Panc1 (cell line): ENCODE measurements at regions not wholly inside any gene's neighbourhood (a gene's known extent, or its start where the extent isn't known, plus 50 kb on each side); places are given as distances from the start of the nearest gene placed in this dataset.

ENCODE experiments used
- ATAC-seq: fragments of 200-7000 bp; cut with Tn5 transposase; 2 replicates; pipeline ENCODE4 v1.9.1; 2020; ENCODE audit warnings: mild to moderate bottlenecking, moderate library complexity
- BruUV-seq: library from RNA; stranded (reverse); fragments of 400-500 nt; replicated peaks from 2 replicates; lab custom pipeline; 2021; lab: Mats Ljungman, UMichigan
- CTCF ChIA-PET: fragments of 300-600 bp; sonication (Branson Sonifier 250); formaldehyde crosslinking; loops from one replicate; lab custom pipeline; 2022; ENCODE audit warnings: antibody characterized with exemption; lab: Charles Lee
- POLR2A ChIA-PET: fragments of 300-600 bp; sonication (Branson Sonifier 250); formaldehyde crosslinking; loops from one replicate; lab custom pipeline; 2022; ENCODE audit warnings: antibody characterized with exemption; lab: Charles Lee
- DNase-seq: peaks from one replicate; pipeline ENCODE4 v3.0.0-alpha.2; 2010; ENCODE audit warnings: low read depth, low spot score
- H3K27ac ChIP-seq: 2 replicates; pipeline ENCODE4 v1.5.1; 2011; ENCODE audit warnings: mild to moderate bottlenecking, low read length, inconsistent platforms
- H3K27me3 ChIP-seq: fragments of 200-500 bp; sonication (Bioruptor generic); 2 replicates; pipeline ENCODE4 v1.6.0; 2014; ENCODE audit warnings: low read length, inconsistent platforms; ENCODE audit not compliant: control insufficient read depth, insufficient read depth
- H3K36me3 ChIP-seq: fragments of 200-500 bp; sonication (Bioruptor generic); 2 replicates; pipeline ENCODE4 v1.5.1; 2014; ENCODE audit warnings: inconsistent platforms, mild to moderate bottlenecking, low read length, moderate library complexity; ENCODE audit not compliant: control insufficient read depth, insufficient read depth
- H3K4me1 ChIP-seq: 2 replicates; pipeline ENCODE4 v1.5.1; 2011; ENCODE audit warnings: inconsistent platforms, mild to moderate bottlenecking, low read length, moderate library complexity; ENCODE audit not compliant: control insufficient read depth, insufficient read depth
- H3K4me3 ChIP-seq, 2 experiments: 2 replicates each; pipeline ENCODE4 v1.5.1; 2011 to 2012; ENCODE audit warnings: low read depth in 2 of 2, low read length in 2 of 2, mild to moderate bottlenecking in 2 of 2, inconsistent platforms in 1 of 2, moderate library complexity in 1 of 2
- H3K9me3 ChIP-seq: fragments of 200-500 bp; sonication (Bioruptor generic); 2 replicates; pipeline ENCODE4 v1.5.1; 2014; ENCODE audit warnings: low read depth, mild to moderate bottlenecking, inconsistent platforms, low read length, moderate library complexity; ENCODE audit not compliant: control insufficient read depth, insufficient read depth
- POLR2AphosphoS5 ChIP-seq: IDR thresholded peaks from 2 replicates; pipeline ENCODE4 v1.6.1; 2012; ENCODE audit warnings: mild to moderate bottlenecking, low read depth, low read length, moderate library complexity
- SIN3A ChIP-seq: IDR thresholded peaks from 2 replicates; pipeline ENCODE4 v1.6.1; 2012; ENCODE audit warnings: low read depth, mild to moderate bottlenecking, low read length, moderate library complexity, borderline replicate concordance; ENCODE audit not compliant: insufficient read depth
- TCF7L2 ChIP-seq: IDR thresholded peaks from 2 replicates; pipeline ENCODE4 v1.6.1; 2011; ENCODE audit warnings: mild to moderate bottlenecking, low read depth, low read length, inconsistent platforms
- in situ Hi-C: cut with HindIII; loops from 2 replicates; pipeline ENCODE4 v1.10.0; 2016; ENCODE audit warnings: low sequenced_read_pairs, low pct_unique_long_range_greater_than_20kb
- intact Hi-C: fragments of 100-400 bp; cut with micrococcal nuclease; formaldehyde crosslinking; loops from one replicate; pipeline ENCODE4 v1.10.0; 2022; ENCODE audit not compliant: unreplicated experiment
- TF ChIP-seq, protein P1 (sequence below): fragments of 450-650 bp; IDR thresholded peaks from 2 replicates; pipeline ENCODE4 v1.5.1; 2017; ENCODE audit warnings: mild to moderate bottlenecking
- TF ChIP-seq, protein P2 (sequence below), 2 experiments: IDR thresholded peaks; 2 replicates each; pipeline ENCODE4 v1.6.1; 2011 to 2012; ENCODE audit warnings: low read depth in 2 of 2, control low read depth in 1 of 2, low read length in 1 of 2, mild to moderate bottlenecking in 1 of 2, moderate library complexity in 1 of 2; ENCODE audit not compliant: insufficient read depth in 1 of 2

DNA sequence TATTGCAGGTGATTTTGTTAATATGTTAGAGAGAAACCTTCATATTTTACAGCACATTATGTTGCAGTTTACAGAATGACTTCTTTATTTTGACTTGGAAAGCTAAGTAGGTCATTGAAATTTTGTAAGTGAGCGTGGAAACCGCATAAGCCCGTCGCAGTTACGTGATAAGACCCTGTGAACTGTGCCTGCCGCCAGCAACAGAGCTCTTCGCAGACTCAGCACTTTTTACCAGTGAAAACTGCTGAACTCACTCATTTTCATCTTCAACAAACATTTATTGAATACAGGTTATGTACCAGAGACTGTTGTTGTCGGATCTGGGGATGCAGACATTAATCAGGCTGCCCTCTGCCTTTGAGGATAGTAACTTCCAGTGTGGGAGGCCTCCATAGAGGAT is 355.7 kb downstream of the HS3ST1 start:
- ChIA-PET CTCF (no interaction called here), POLR2A (no interaction called here)
- TF ChIP-seq, protein P1, sequence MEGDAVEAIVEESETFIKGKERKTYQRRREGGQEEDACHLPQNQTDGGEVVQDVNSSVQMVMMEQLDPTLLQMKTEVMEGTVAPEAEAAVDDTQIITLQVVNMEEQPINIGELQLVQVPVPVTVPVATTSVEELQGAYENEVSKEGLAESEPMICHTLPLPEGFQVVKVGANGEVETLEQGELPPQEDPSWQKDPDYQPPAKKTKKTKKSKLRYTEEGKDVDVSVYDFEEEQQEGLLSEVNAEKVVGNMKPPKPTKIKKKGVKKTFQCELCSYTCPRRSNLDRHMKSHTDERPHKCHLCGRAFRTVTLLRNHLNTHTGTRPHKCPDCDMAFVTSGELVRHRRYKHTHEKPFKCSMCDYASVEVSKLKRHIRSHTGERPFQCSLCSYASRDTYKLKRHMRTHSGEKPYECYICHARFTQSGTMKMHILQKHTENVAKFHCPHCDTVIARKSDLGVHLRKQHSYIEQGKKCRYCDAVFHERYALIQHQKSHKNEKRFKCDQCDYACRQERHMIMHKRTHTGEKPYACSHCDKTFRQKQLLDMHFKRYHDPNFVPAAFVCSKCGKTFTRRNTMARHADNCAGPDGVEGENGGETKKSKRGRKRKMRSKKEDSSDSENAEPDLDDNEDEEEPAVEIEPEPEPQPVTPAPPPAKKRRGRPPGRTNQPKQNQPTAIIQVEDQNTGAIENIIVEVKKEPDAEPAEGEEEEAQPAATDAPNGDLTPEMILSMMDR = no peak
- TF ChIP-seq SIN3A = no peak
- TF ChIP-seq, protein P2, sequence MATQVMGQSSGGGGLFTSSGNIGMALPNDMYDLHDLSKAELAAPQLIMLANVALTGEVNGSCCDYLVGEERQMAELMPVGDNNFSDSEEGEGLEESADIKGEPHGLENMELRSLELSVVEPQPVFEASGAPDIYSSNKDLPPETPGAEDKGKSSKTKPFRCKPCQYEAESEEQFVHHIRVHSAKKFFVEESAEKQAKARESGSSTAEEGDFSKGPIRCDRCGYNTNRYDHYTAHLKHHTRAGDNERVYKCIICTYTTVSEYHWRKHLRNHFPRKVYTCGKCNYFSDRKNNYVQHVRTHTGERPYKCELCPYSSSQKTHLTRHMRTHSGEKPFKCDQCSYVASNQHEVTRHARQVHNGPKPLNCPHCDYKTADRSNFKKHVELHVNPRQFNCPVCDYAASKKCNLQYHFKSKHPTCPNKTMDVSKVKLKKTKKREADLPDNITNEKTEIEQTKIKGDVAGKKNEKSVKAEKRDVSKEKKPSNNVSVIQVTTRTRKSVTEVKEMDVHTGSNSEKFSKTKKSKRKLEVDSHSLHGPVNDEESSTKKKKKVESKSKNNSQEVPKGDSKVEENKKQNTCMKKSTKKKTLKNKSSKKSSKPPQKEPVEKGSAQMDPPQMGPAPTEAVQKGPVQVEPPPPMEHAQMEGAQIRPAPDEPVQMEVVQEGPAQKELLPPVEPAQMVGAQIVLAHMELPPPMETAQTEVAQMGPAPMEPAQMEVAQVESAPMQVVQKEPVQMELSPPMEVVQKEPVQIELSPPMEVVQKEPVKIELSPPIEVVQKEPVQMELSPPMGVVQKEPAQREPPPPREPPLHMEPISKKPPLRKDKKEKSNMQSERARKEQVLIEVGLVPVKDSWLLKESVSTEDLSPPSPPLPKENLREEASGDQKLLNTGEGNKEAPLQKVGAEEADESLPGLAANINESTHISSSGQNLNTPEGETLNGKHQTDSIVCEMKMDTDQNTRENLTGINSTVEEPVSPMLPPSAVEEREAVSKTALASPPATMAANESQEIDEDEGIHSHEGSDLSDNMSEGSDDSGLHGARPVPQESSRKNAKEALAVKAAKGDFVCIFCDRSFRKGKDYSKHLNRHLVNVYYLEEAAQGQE (IDR thresholded peaks at IDR 0.05; ENCODE audit: insufficient read depth in 1 of 2, low read depth in 2 of 2, low read length in 1 of 2) = no peak
- TF ChIP-seq POLR2AphosphoS5 = no peak
- no peak for TF ChIP-seq TCF7L2
- DNase-seq = no peak
- in situ Hi-C loops = no loop called here
- H3K9me3 ChIP-seq = no peaks in the 10 kb centered on the region
- BruUV-seq = no TSS peak
- no peak overlapping the region for H3K4me3 ChIP-seq
- intact Hi-C loops = no loop called here
- H3K36me3 ChIP-seq = no peaks in the 10 kb centered on the region
- no peaks in the 10 kb centered on the region for H3K4me1 ChIP-seq
- H3K27ac ChIP-seq = no peak overlapping the region
- no peaks in the 10 kb centered on the region for H3K27me3 ChIP-seq
- no peak for ATAC-seq

DNA sequence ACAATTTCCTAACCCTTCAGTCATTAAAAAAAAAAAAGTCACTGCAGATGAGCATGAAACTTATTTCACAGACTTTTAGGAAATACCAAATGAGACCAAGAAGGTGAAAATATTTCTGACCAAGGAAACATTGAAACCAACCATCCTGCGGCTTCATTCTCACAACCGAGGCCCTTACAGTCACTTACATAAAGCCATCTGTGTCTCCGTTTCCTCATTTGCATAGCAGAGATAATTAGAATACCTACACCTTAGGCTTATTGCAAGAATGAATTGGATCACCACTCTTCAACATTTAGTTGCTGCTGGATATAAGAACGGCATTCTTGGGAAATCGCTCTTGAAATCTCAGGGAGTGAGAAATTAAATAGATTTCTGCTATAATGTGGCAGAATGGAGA is 356.2 kb downstream of the HS3ST1 start:
- Histone ChIP-seq H3K4me3 (no peak overlapping the region), H3K9me3 (no peaks in the 10 kb centered on the region), H3K27me3 (no peaks in the 10 kb centered on the region), H3K36me3 (no peaks in the 10 kb centered on the region), H3K4me1 (no peaks in the 10 kb centered on the region), H3K27ac (no peak overlapping the region)
- ChIA-PET CTCF (no interaction called here), POLR2A (no interaction called here)
- intact Hi-C loops = no loop called here
- BruUV-seq = no TSS peak
- ATAC-seq = no peak
- TF ChIP-seq TCF7L2 (no peak), POLR2AphosphoS5 (no peak), SIN3A (no peak)
- TF ChIP-seq, protein P1 = no peak
- TF ChIP-seq, protein P2 (IDR thresholded peaks at IDR 0.05; ENCODE audit: insufficient read depth in 1 of 2, low read depth in 2 of 2, low read length in 1 of 2) = no peak
- DNase-seq = no peak
- in situ Hi-C loops = no loop called here
